ENCODE measurements at regions not wholly inside any gene's neighbourhood (a gene's known extent, or its start where the extent isn't known, plus 50 kb on each side); places are given as distances from the start of the nearest gene placed in this dataset.

DNA sequence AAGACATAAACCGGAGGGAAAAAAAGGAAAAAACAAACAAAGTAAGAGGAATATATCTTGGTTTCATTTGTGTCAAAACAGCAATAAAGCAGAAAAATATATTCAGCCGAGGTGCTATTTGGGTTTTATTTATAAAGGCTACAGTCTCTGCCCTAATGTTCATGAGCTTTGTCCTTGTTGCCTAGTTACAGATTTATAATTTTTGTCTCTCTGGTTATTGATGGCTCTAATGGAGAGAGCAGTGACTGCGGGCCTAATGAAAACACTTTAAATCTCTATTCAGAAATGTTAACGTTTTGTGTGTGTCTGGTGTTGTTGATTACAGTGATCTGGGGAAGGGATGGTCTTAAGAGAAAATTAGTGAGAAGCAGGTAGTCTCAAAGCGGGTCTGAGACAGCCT, 854.0 kb upstream of the LRRTM1 start:
- no peak overlapping the region for H3K4me3 ChIP-seq
- whole genome bisulfite sequencing, 2 donors = 58 to 71% methylated on average over 5 of the region's 5 CpGs
- intact Hi-C loops (cut with DNase I; ENCODE audit: low total_unique reads) = no loop called here

DNA sequence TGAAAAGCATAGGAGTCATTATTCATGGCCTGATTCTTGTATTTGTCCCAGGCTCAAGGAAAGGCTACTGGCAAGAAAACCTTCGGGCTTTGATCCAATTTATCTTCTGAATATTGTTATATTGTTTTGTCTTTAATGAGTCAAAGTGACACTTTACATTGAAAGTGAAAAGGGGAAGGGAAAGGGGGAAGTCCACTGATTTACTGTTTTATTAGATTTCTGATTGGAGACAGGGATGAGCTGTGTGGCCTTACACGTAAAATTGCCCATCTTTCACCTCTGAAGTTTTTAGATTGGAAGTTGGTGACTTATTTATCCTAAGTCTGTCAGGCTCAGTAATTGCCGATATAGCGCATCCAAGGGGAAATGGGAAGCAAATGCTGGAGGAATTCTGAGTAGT, 843.8 kb upstream of the LRRTM1 start:
- intact Hi-C loops (cut with DNase I; ENCODE audit: low total_unique reads) = no loop called here
- Histone ChIP-seq H3K4me3 (no peak overlapping the region), H3K9me3 (no peaks in the 10 kb centered on the region)

More for the DNA sequence above, 854.0 kb upstream of the LRRTM1 start:
- no peak for DNase-seq
- Histone ChIP-seq H3K27ac (no peak overlapping the region), H3K36me3 (ENCODE audit: low read depth, missing control alignments) (no peaks in the 10 kb centered on the region), H3K9me3 (no peaks in the 10 kb centered on the region), H3K4me1 (no peaks in the 10 kb centered on the region), H3K27me3 (no peaks in the 10 kb centered on the region)
- TF ChIP-seq, protein P1, sequence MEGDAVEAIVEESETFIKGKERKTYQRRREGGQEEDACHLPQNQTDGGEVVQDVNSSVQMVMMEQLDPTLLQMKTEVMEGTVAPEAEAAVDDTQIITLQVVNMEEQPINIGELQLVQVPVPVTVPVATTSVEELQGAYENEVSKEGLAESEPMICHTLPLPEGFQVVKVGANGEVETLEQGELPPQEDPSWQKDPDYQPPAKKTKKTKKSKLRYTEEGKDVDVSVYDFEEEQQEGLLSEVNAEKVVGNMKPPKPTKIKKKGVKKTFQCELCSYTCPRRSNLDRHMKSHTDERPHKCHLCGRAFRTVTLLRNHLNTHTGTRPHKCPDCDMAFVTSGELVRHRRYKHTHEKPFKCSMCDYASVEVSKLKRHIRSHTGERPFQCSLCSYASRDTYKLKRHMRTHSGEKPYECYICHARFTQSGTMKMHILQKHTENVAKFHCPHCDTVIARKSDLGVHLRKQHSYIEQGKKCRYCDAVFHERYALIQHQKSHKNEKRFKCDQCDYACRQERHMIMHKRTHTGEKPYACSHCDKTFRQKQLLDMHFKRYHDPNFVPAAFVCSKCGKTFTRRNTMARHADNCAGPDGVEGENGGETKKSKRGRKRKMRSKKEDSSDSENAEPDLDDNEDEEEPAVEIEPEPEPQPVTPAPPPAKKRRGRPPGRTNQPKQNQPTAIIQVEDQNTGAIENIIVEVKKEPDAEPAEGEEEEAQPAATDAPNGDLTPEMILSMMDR (IDR thresholded peaks at IDR 0.05) = no peak
- no peak for TF ChIP-seq POLR2A (IDR thresholded peaks at IDR 0.05)

GRCh38 chr2:81136296-81136695, 831.7 kb upstream of the LRRTM1 start:
- intact Hi-C loops (cut with DNase I; ENCODE audit: low total_unique reads) = no loop called here
- Histone ChIP-seq H3K27me3 (no peaks in the 10 kb centered on the region), H3K27ac (no peak overlapping the region), H3K4me1 (no peaks in the 10 kb centered on the region), H3K36me3 (ENCODE audit: low read depth, missing control alignments) (no peaks in the 10 kb centered on the region), H3K4me3 (no peak overlapping the region), H3K9me3 (no peaks in the 10 kb centered on the region)
- TF ChIP-seq, protein P1 (IDR thresholded peaks at IDR 0.05) = no peak
- no peak for TF ChIP-seq POLR2A (IDR thresholded peaks at IDR 0.05)
- no peak for DNase-seq

More for the DNA sequence above, 843.8 kb upstream of the LRRTM1 start:
- DNase-seq = no peak
- TF ChIP-seq, protein P1 (IDR thresholded peaks at IDR 0.05) = no peak
- TF ChIP-seq POLR2A (IDR thresholded peaks at IDR 0.05) = no peak
- no peaks in the 10 kb centered on the region for H3K36me3 ChIP-seq (ENCODE audit: low read depth, missing control alignments)
- no peaks in the 10 kb centered on the region for H3K4me1 ChIP-seq
- no peak overlapping the region for H3K27ac ChIP-seq
- no peaks in the 10 kb centered on the region for H3K27me3 ChIP-seq
- 86 to 87% methylated on average over 4 of the region's 4 CpGs for WGBS, 2 donors

DNA sequence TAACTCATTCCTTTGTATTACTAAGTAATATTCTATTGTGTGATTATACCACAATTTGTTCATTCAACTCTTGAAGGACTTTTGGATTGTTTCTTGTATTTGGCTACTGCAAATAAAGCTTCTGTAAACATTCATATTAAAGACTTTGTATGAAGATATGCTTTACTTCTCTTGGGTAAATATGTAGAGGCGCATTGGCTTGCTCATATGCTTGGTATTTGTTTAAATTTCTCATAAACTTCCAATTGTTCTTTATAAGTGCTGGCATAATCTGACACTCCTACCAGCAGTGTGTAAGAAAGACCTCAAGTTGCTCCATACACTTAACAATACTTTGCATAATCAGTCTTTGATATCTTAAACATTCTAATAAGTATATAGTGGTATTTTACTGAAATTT, 792.8 kb upstream of the LRRTM1 start:
- H3K9me3 ChIP-seq = no peaks in the 10 kb centered on the region
- intact Hi-C loops (cut with DNase I; ENCODE audit: low total_unique reads) = no loop called here
- no peaks in the 10 kb centered on the region for H3K4me1 ChIP-seq
- WGBS, 2 donors = 78 to 84% methylated on average over 1 of the region's 1 CpG
- H3K4me3 ChIP-seq = no peak overlapping the region
- no peaks in the 10 kb centered on the region for H3K27me3 ChIP-seq
- DNase-seq = no peak
- TF ChIP-seq POLR2A (IDR thresholded peaks at IDR 0.05) = no peak
- TF ChIP-seq, protein P1 (IDR thresholded peaks at IDR 0.05) = no peak
- no peak overlapping the region for H3K27ac ChIP-seq
- H3K36me3 ChIP-seq (ENCODE audit: low read depth, missing control alignments) = no peaks in the 10 kb centered on the region

DNA sequence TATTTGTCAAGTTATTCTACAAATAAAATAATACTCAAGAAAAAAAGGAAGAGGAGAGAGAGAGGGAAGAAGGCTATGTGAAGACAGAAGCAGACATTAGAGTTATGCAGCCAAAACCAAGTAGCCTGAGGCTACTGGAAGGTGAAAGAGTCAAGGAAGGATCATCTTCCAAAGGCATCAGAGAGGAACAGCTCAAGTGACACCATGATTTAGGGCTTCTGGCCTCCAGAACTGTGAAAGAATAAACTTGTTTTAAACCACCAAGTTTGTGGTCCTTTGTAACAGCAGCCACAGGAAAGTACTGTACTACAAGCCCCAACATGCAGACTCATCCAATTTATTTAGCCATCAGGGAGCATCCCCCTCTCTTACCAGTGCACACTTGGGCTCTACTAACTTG, 788.5 kb upstream of the LRRTM1 start:
- H3K4me1 ChIP-seq = no peaks in the 10 kb centered on the region
- no peaks in the 10 kb centered on the region for H3K9me3 ChIP-seq
- H3K27me3 ChIP-seq = no peaks in the 10 kb centered on the region
- H3K36me3 ChIP-seq (ENCODE audit: low read depth, missing control alignments) = no peaks in the 10 kb centered on the region
- H3K4me3 ChIP-seq = no peak overlapping the region
- intact Hi-C loops (cut with DNase I; ENCODE audit: low total_unique reads) = no loop called here
- DNase-seq = no peak
- no peak for TF ChIP-seq POLR2A (IDR thresholded peaks at IDR 0.05)
- TF ChIP-seq, protein P1 (IDR thresholded peaks at IDR 0.05) = no peak
- H3K27ac ChIP-seq = no peak overlapping the region

Data from testis (tissue), 2 donors.